ENCODE measurements at regions not wholly inside any gene's neighbourhood (a gene's known extent, or its start where the extent isn't known, plus 50 kb on each side); places are given as distances from the start of the nearest gene placed in this dataset.
A peak's percentile ranks its signal among the peaks of the same experiment; 100 is the strongest.

GRCh38 chr2:12034382-12034781 lies 287.9 kb downstream of the LPIN1 start:
- Mint-ChIP-seq H3K27ac (peak overlapping the region; percentile 40), H3K27me3 (no peaks in the 10 kb centered on the region), H3K9me3 (peaks cover 11% of the 10 kb centered on the region), H3K4me1 (peaks cover 66% of the 10 kb centered on the region), H3K36me3 (peaks cover 7% of the 10 kb centered on the region), H3K4me3 (no peak overlapping the region)
- ATAC-seq = no peak

- Mint-ChIP-seq H3K36me3 (peaks cover 7% of the 10 kb centered on the region), H3K27me3 (no peaks in the 10 kb centered on the region), H3K9me3 (peaks cover 11% of the 10 kb centered on the region), H3K4me1 (peaks cover 66% of the 10 kb centered on the region), H3K4me3 (no peak overlapping the region), H3K27ac (peak overlapping the region; percentile 40)
- ATAC-seq = no peak
These were observed 288.7 kb downstream of the LPIN1 start for GRCh38 chr2:12035029-12035720.

- Mint-ChIP-seq H3K9me3 (peaks cover 14% of the 10 kb centered on the region), H3K36me3 (peaks cover 7% of the 10 kb centered on the region), H3K4me3 (no peak overlapping the region), H3K27me3 (no peaks in the 10 kb centered on the region), H3K4me1 (peaks cover 65% of the 10 kb centered on the region), H3K27ac (peak overlapping the region; percentile 7)
- ATAC-seq = no peak
These were observed 289.7 kb downstream of the LPIN1 start for GRCh38 chr2:12035956-12036639.

- H3K4me3 Mint-ChIP-seq = no peak overlapping the region
- peaks cover 7% of the 10 kb centered on the region for H3K36me3 Mint-ChIP-seq
- H3K27ac Mint-ChIP-seq = peak overlapping the region; percentile 11
- H3K9me3 Mint-ChIP-seq = peaks cover 11% of the 10 kb centered on the region
- H3K4me1 Mint-ChIP-seq = peaks cover 61% of the 10 kb centered on the region
- no peaks in the 10 kb centered on the region for H3K27me3 Mint-ChIP-seq
- ATAC-seq = peak; percentile 24
These were observed 290.2 kb downstream of the LPIN1 start for GRCh38 chr2:12036640-12036983.

- no peak for ATAC-seq
- H3K27me3 Mint-ChIP-seq = no peaks in the 10 kb centered on the region
- H3K4me1 Mint-ChIP-seq = peaks cover 61% of the 10 kb centered on the region
- peaks cover 7% of the 10 kb centered on the region for H3K36me3 Mint-ChIP-seq
- H3K4me3 Mint-ChIP-seq = no peak overlapping the region
- H3K27ac Mint-ChIP-seq = peak overlapping the region; percentile 11
- peaks cover 11% of the 10 kb centered on the region for H3K9me3 Mint-ChIP-seq
These were observed 290.9 kb downstream of the LPIN1 start for GRCh38 chr2:12037301-12037700.

- Mint-ChIP-seq H3K9me3 (peaks cover 9% of the 10 kb centered on the region), H3K27ac (no peak overlapping the region), H3K4me1 (peaks cover 59% of the 10 kb centered on the region), H3K36me3 (peaks cover 7% of the 10 kb centered on the region), H3K4me3 (no peak overlapping the region), H3K27me3 (no peaks in the 10 kb centered on the region)
- ATAC-seq = no peak
These were observed 294.8 kb downstream of the LPIN1 start for GRCh38 chr2:12041236-12041635.

GRCh38 chr2:12043131-12043530 lies 296.7 kb downstream of the LPIN1 start:
- H3K9me3 Mint-ChIP-seq = peaks cover 9% of the 10 kb centered on the region
- H3K4me3 Mint-ChIP-seq = no peak overlapping the region
- peaks cover 7% of the 10 kb centered on the region for H3K36me3 Mint-ChIP-seq
- H3K27ac Mint-ChIP-seq = peak overlapping the region; percentile 25
- H3K4me1 Mint-ChIP-seq = peaks cover 64% of the 10 kb centered on the region
- H3K27me3 Mint-ChIP-seq = no peaks in the 10 kb centered on the region
- ATAC-seq = no peak

GRCh38 chr2:12044857-12045256 lies 298.4 kb downstream of the LPIN1 start:
- ATAC-seq = peak; percentile 95

GRCh38 chr2:12045864-12046291 lies 299.4 kb downstream of the LPIN1 start:
- Mint-ChIP-seq H3K27me3 (no peaks in the 10 kb centered on the region), H3K4me1 (peaks cover 91% of the 10 kb centered on the region), H3K27ac (no peak overlapping the region), H3K9me3 (no peaks in the 10 kb centered on the region), H3K4me3 (peak overlapping the region; percentile 61), H3K36me3 (no peaks in the 10 kb centered on the region)
- no peak for ATAC-seq

More at GRCh38 chr2:12044857-12045256, 298.4 kb downstream of the LPIN1 start:
- Mint-ChIP-seq H3K4me1 (peaks cover 81% of the 10 kb centered on the region), H3K9me3 (peaks cover 3% of the 10 kb centered on the region), H3K36me3 (no peaks in the 10 kb centered on the region), H3K27me3 (no peaks in the 10 kb centered on the region), H3K27ac (peak overlapping the region; percentile 0), H3K4me3 (no peak overlapping the region)

GRCh38 chr2:12046641-12047040 lies 300.2 kb downstream of the LPIN1 start:
- H3K4me1 Mint-ChIP-seq = peaks cover 90% of the 10 kb centered on the region
- peak overlapping the region; percentile 57 for H3K27ac Mint-ChIP-seq
- no peak overlapping the region for H3K4me3 Mint-ChIP-seq
- H3K27me3 Mint-ChIP-seq = no peaks in the 10 kb centered on the region
- no peaks in the 10 kb centered on the region for H3K36me3 Mint-ChIP-seq
- ATAC-seq = no peak
- no peaks in the 10 kb centered on the region for H3K9me3 Mint-ChIP-seq

GRCh38 chr2:12047761-12048160 lies 301.3 kb downstream of the LPIN1 start:
- Mint-ChIP-seq H3K4me3 (no peak overlapping the region), H3K36me3 (no peaks in the 10 kb centered on the region), H3K27ac (peak overlapping the region; percentile 10), H3K9me3 (peaks cover 1% of the 10 kb centered on the region), H3K4me1 (peaks cover 79% of the 10 kb centered on the region), H3K27me3 (no peaks in the 10 kb centered on the region)
- no peak for ATAC-seq

- H3K9me3 Mint-ChIP-seq = peaks cover 2% of the 10 kb centered on the region
- H3K27ac Mint-ChIP-seq = peak overlapping the region; percentile 10
- peaks cover 71% of the 10 kb centered on the region for H3K4me1 Mint-ChIP-seq
- H3K4me3 Mint-ChIP-seq = no peak overlapping the region
- no peaks in the 10 kb centered on the region for H3K27me3 Mint-ChIP-seq
- no peak for ATAC-seq
- H3K36me3 Mint-ChIP-seq = no peaks in the 10 kb centered on the region
These were observed 302.1 kb downstream of the LPIN1 start for GRCh38 chr2:12048550-12048949.

GRCh38 chr2:12050396-12050795 lies 304.0 kb downstream of the LPIN1 start:
- no peak overlapping the region for H3K4me3 Mint-ChIP-seq
- H3K27me3 Mint-ChIP-seq = no peaks in the 10 kb centered on the region
- H3K27ac Mint-ChIP-seq = no peak overlapping the region
- H3K9me3 Mint-ChIP-seq = peaks cover 6% of the 10 kb centered on the region
- peaks cover 54% of the 10 kb centered on the region for H3K4me1 Mint-ChIP-seq
- peak; percentile 73 for ATAC-seq
- peaks cover 5% of the 10 kb centered on the region for H3K36me3 Mint-ChIP-seq

GRCh38 chr2:12051831-12052230 lies 305.4 kb downstream of the LPIN1 start:
- peaks cover 6% of the 10 kb centered on the region for H3K9me3 Mint-ChIP-seq
- H3K4me1 Mint-ChIP-seq = peaks cover 53% of the 10 kb centered on the region
- peaks cover 5% of the 10 kb centered on the region for H3K36me3 Mint-ChIP-seq
- H3K27ac Mint-ChIP-seq = no peak overlapping the region
- H3K27me3 Mint-ChIP-seq = no peaks in the 10 kb centered on the region
- ATAC-seq = no peak
- H3K4me3 Mint-ChIP-seq = no peak overlapping the region

GRCh38 chr2:12052796-12053195 lies 306.4 kb downstream of the LPIN1 start:
- Mint-ChIP-seq H3K9me3 (peaks cover 6% of the 10 kb centered on the region), H3K36me3 (peaks cover 5% of the 10 kb centered on the region), H3K4me1 (peaks cover 53% of the 10 kb centered on the region), H3K4me3 (no peak overlapping the region), H3K27me3 (no peaks in the 10 kb centered on the region), H3K27ac (no peak overlapping the region)
- no peak for ATAC-seq
